ENCODE measurements at regions not wholly inside any gene's neighbourhood (a gene's known extent, or its start where the extent isn't known, plus 50 kb on each side); places are given as distances from the start of the nearest gene placed in this dataset.

DNA sequence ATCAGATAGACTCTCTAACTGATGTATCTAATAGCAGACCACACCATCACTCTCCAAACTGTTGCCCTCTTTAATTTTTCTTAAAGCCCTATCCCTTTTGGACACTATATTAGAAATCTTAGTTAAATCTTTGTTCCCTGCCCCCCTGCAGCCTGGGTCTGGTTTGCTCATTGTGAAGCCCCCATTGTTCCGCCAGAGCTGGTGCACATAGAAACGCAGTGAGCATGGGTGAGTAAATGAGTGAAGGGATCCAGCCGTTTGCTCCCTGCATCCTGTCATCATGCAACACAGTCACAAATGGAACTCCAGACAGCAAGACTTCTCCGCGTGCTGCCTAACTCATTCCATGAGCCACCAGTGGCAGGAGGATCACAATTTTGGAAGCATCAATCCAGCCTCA is 402.5 kb downstream of the PREX1 start:
- H3K4me3 ChIP-seq, result no peak overlapping the region
- intact Hi-C loops (cut with micrococcal nuclease; ENCODE audit: unreplicated experiment), result no loop called here
- FAIRE-seq (no peak), ATAC-seq (no peak), DNase-seq (ENCODE audit: low read depth, low spot score) (no peak)
- no peaks in the 10 kb centered on the region for H3K36me3 ChIP-seq (ENCODE audit: control insufficient read depth in 2 of 2, insufficient read depth in 2 of 2, low read length in 1 of 2)
- H3K4me2 ChIP-seq (ENCODE audit: control insufficient read depth, insufficient read depth), result no peak overlapping the region
- no peak overlapping the region for H2AFZ ChIP-seq (ENCODE audit: control insufficient read depth, low read depth, low read length)
- H4K20me1 ChIP-seq (ENCODE audit: control insufficient read depth, insufficient read depth), result no peaks in the 10 kb centered on the region
- RAD21 ChIA-PET (ENCODE audit: unreplicated experiment), result no interaction called here
- no peaks in the 10 kb centered on the region for H3K79me2 ChIP-seq (ENCODE audit: control insufficient read depth, insufficient read depth, low read length)
- in situ Hi-C loops (cut with MboI), result no loop called here
- BruUV-seq (replicated peaks), result no TSS peak
- no peak overlapping the region for H3K9ac ChIP-seq (ENCODE audit: control insufficient read depth, insufficient read depth, low read length)
- TF ChIP-seq ZNF592 (IDR thresholded peaks at IDR 0.05) (no peak), HSF1 (IDR thresholded peaks at IDR 0.05; ENCODE audit: low read depth, low read length) (no peak), MXI1 (IDR thresholded peaks at IDR 0.05; ENCODE audit: low read depth, low read length) (no peak), GATAD2B (conservative IDR thresholded peaks at IDR 0.05; ENCODE audit: low read depth) (no peak), RCOR1 (conservative IDR thresholded peaks at IDR 0.05; ENCODE audit: low read depth, low read length) (no peak), POU2F2 (IDR thresholded peaks at IDR 0.05; ENCODE audit: borderline replicate concordance, low read depth, low read length) (no peak), HCFC1 (IDR thresholded peaks at IDR 0.05; ENCODE audit: low read length) (no peak), EED (IDR thresholded peaks at IDR 0.05; ENCODE audit: low read depth) (no peak), ZNF207 (IDR thresholded peaks at IDR 0.05; ENCODE audit: borderline replicate concordance) (no peak), NFYB (IDR thresholded peaks at IDR 0.05; ENCODE audit: insufficient read depth, low read depth, low read length) (no peak), NBN (IDR thresholded peaks at IDR 0.05) (no peak), SIN3A (IDR thresholded peaks at IDR 0.05; ENCODE audit: low read depth, low read length) (no peak)
- TF ChIP-seq, protein P1, sequence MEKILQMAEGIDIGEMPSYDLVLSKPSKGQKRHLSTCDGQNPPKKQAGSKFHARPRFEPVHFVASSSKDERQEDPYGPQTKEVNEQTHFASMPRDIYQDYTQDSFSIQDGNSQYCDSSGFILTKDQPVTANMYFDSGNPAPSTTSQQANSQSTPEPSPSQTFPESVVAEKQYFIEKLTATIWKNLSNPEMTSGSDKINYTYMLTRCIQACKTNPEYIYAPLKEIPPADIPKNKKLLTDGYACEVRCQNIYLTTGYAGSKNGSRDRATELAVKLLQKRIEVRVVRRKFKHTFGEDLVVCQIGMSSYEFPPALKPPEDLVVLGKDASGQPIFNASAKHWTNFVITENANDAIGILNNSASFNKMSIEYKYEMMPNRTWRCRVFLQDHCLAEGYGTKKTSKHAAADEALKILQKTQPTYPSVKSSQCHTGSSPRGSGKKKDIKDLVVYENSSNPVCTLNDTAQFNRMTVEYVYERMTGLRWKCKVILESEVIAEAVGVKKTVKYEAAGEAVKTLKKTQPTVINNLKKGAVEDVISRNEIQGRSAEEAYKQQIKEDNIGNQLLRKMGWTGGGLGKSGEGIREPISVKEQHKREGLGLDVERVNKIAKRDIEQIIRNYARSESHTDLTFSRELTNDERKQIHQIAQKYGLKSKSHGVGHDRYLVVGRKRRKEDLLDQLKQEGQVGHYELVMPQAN (conservative IDR thresholded peaks at IDR 0.05), result no peak
- TF ChIP-seq, protein P2, sequence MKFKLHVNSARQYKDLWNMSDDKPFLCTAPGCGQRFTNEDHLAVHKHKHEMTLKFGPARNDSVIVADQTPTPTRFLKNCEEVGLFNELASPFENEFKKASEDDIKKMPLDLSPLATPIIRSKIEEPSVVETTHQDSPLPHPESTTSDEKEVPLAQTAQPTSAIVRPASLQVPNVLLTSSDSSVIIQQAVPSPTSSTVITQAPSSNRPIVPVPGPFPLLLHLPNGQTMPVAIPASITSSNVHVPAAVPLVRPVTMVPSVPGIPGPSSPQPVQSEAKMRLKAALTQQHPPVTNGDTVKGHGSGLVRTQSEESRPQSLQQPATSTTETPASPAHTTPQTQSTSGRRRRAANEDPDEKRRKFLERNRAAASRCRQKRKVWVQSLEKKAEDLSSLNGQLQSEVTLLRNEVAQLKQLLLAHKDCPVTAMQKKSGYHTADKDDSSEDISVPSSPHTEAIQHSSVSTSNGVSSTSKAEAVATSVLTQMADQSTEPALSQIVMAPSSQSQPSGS (IDR thresholded peaks at IDR 0.05; ENCODE audit: low read length), result no peak
- SMC1A ChIA-PET (ENCODE audit: uncharacterized antibody, unreplicated experiment), result no interaction called here
- H3K4me1 ChIP-seq (ENCODE audit: control insufficient read depth, insufficient read depth, low read length), result peaks cover 3% of the 10 kb centered on the region; the same call in 1 of the 2 replicates
- no peak overlapping the region for H3K27ac ChIP-seq (ENCODE audit: control insufficient read depth, insufficient read depth)
- H3K9me3 ChIP-seq (replicated peaks; ENCODE audit: control insufficient read depth, insufficient read depth, low read length), result no peaks in the 10 kb centered on the region
- CTCF ChIA-PET, result no interaction called here
- POLR2A ChIA-PET, result interaction anchor here (0.6 kb wide), 1 partner anchor 251 kb away, joined by 3 read pairs; no protein-coding TSS in a partner anchor
- H3K27me3 ChIP-seq (replicated peaks in 1 of 2; ENCODE audit: control insufficient read depth in 2 of 2, insufficient read depth in 2 of 2, low read length in 1 of 2), result no peaks in the 10 kb centered on the region
- 70% methylated on average over 5 of the region's 5 CpGs for WGBS (ENCODE audit: insufficient coverage, insufficient replicate concordance, low lambda C conversion rate, missing lambda C conversion rate)
